Stromal cell of bone marrow (primary cell): ENCODE measurements at regions not wholly inside any gene's neighbourhood (a gene's known extent, or its start where the extent isn't known, plus 50 kb on each side); places are given as distances from the start of the nearest gene placed in this dataset.
"Not testable (repeated sequence)": the region's sequence is repeated elsewhere in the genome, so short reads cannot be mapped to it uniquely, and the experiment has no call there.

Source experiments
- DNase-seq: peaks from one replicate; pipeline ENCODE4 v3.0.0-alpha.2; 2012; ENCODE audit warnings: low read depth

DNA sequence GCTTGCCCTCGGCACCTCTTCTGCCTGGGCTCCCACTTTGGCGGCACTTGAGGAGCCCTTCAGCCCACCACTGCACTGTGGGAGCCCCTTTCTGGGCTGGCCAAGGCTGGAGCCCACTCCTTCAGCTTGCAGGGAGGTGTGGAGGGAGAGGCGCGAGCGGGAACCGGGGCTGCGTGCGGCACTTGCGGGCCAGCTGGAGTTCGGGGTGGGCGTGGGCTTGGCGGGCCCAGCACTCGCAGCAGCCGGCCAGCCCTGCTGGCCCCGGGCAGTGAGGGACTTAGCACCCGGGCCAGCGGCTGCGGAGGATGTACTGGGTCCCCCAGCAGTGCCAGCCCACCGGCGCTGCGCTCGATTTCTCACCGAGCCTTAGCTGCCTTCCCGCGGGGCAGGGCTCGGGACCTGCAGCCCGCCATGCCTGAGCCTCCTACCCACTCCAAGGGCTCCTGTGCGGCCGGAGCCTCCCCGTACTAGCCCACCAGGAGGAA is 699.1 kb downstream of the C12orf50 start:
- DNase-seq, result not testable (repeated sequence)

DNA sequence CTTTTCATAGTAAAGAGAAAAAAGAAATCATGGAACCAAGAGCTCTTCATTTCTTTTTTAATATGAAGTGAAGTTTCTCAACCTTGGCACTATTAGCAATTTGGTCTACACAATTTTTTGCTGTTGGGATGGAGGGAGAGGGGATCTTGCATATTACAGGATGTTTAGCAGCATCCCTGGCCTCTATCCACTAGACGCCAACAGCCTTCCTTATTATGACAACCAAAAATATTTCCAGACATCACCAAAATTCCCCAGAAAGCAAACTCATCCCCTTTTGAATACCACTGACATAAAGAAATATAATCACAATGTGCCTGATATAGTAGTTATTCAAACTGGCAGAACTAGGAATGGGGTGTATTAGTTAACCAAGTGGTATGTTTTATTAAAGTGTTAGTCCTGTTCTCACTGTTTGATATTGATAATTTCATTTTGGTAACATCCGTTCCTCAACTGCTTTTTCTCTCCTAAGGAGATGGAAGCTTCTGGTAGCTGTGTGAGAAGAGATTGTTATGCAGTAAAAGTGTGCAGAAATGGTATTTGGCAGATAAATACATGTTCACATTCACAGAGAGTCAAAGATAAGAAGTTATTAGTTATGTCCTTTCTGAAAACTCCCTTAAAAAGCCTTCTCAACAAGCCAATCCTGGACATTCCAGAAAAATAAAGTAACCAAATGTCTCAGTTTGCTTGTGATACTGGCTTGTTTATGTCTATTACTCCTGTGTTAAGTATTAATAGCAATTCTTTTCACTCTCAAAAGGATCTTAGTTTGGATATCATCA is 699.9 kb downstream of the C12orf50 start:
- DNase-seq, result no peak

DNA sequence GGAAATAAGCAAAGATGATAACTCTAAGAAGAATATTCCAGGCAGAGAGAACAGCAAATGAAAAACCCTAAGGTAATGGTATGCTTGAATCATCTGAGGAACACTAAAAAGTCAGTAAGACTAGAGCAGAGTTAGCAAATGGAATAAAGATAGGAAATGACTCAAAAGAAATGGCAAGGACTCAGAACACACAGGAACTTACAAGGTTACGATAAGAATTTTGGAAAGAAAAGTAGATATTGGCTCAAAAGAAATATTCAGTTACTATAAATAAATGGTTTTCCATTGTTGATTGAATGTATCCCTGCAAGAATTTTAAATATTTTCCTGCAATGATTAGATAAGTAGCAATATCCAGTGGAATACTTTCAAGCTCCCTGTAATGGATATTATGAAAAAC is 705.8 kb downstream of the C12orf50 start:
- DNase-seq, result peak; percentile 59

DNA sequence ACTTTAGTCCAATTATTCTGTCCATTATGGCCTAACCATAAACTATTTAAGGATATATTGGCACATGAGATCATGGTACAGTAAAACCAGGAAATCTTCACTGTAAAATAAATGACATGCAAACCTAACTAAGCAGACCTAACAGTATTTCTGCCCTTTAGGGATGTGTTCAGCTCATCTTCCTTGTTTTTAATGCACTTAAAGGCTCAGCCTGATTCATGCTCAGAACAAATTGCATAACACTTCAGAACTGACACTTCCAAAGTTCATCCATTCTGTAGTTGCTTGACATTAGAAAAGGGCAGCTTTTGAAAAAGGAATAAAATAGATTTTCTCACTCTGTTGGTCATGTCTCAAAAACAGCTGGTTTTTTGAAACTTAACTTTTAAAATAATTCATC is 708.5 kb downstream of the C12orf50 start:
- no peak for DNase-seq

DNA sequence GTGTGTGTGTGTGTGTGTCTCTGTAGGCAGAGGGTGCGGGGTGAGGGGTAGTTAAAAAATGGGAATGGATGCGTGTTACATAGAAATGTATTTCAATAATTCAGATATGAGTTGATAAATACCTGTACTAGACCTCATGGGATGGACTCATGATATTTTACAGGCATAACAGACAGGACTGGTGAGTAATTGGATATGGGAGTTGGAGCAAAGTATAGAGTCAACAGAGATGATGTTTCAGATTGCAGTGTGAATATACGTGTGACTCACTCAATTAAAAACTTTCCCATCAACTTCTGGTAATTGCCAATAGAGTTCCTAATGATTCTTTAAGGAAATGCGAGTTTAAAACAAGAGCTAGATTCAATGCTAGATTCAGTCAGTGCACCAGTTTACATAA is 711.9 kb downstream of the C12orf50 start:
- no peak for DNase-seq

DNA sequence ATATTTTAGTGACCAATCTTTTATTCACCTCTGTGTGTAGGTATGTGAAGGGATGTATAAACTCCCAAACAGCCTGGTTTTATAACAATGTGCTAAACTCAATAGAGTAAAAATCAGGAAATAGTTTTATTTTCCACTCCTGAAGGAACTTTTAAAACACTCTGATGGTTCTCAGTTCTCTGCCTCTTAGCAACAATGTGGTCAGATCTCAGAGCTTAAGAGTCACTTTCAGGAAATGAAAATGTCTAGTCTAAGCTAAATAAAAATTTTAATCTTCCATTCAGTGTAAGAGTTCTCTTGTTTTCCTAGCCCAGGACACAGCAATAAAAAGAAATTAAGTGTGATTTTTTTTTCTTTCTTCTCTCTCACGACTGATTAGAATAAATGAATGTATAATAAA is 718.0 kb downstream of the C12orf50 start:
- DNase-seq, result no peak

DNA sequence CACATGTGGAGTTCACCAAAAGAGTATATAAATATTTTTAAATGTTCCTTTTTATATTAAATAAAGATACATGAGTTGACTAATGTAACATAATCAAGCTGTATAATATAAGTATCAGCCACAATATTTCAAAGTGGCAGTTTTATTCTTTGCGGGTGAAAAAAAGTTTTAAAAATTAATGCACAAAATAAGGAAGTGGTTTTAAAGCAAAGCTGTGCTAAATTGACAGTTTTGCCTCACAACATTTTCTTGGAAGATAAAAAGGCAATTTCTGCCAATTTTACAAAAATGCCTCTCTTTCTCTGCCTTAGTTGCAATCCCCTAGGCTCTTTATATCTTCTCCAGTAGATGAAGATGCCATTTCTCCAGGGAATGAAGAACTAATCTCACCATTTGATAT is 719.1 kb downstream of the C12orf50 start:
- DNase-seq, result no peak

- no peak for DNase-seq
Observed at GRCh38 chr12:87305481-87305880, 723.7 kb downstream of the C12orf50 start.

DNA sequence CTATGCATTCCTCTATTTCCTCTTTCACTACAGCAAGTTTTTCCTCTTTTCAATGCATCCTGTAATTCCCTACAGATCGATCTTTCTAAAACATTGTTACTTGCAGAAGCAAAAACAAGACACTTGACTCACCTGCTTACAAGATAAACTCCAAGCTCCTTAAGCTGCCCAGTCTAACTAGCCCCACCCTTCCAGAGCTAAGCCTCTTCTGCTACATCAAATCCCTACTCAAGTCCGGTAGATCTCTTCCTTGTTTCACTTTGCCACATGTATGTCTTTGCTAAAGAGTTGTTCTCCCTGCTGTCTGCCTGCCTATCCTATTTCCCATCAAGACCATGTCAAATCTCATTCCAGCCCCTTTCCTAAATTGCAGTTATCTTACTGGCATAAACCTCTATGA is 724.8 kb downstream of the C12orf50 start:
- no peak for DNase-seq

GRCh38 chr12:87303396-87304012 is 725.7 kb downstream of the C12orf50 start:
- no peak for DNase-seq

- DNase-seq, result no peak
Observed at GRCh38 chr12:87302126-87302745, 727.0 kb downstream of the C12orf50 start.

- DNase-seq, result no peak
Observed at GRCh38 chr12:87290505-87290904, 738.7 kb downstream of the C12orf50 start.

DNA sequence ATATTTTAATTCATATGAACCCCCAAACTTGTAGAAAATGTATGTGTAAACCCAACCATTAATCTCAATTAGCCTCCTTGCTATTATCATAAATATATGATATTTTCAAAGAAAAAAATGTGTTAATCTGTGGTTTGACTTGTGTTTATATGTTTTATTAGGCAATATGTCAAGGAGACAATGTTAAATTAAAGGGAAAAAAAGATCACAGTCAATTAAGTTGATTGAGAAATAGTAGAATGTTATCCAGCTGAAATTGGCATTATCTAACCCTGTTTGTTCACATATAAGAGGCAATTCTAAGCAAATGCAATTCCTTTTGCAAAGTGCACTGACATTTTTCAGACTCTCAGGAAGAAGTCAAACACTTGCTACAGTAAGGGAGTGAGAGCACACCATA is 745.3 kb downstream of the C12orf50 start:
- DNase-seq, result no peak

- DNase-seq, result no peak
Observed at GRCh38 chr12:87283111-87283510, 746.1 kb downstream of the C12orf50 start.

GRCh38 chr12:87280893-87281292 is 748.3 kb downstream of the C12orf50 start:
- DNase-seq, result no peak

DNA sequence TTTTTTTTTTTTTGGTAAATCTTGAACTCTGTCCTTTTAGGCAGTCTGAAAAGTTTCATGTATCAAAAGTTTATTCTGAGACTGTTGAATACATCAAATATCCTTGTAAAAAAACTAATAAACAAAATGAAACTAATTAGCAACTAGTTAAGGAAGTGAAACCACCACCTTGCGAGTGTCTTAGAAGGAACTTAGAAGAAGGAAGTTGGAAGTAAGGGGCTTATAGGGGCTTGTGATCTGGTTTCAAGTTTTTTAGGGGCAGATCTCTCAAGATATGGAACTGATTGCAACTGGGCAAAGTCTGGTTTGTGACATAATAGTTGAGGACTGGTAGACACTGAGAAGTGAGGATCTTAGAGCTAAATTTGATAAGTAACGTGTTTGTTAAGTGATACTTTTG is 748.8 kb downstream of the C12orf50 start:
- no peak for DNase-seq

DNA sequence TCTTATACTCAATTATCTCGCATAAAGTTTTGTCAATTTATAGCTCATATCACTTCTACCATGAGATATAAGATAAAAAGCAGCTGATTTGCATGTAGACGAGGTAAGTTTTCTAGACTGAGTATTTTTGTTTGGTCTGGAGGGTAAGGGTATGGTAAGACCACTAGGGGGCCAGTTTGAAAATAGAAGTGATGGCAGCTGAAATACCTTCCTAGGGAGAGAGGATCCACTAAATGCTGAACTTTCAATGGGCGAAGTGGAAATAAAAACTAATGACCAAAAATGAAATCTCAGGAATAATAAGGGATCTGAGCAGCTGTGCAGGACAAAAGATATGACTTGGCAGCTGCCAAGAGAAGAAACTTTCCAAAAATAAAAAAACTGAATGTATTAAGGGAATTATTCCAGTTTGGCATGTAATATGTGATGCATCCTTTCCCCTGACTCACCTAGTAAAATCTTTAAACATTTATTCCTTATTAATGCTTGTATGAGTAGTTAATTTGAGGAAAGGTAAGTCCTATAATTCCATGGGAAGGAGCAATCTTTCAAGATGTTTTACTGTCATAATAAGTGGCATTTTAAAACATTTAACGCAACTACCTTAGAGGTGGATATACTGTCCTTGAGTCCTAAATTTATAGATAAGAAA is 754.5 kb downstream of the C12orf50 start:
- no peak for DNase-seq

GRCh38 chr12:87272851-87273250 is 756.4 kb downstream of the C12orf50 start:
- DNase-seq, result peak; percentile 28

DNA sequence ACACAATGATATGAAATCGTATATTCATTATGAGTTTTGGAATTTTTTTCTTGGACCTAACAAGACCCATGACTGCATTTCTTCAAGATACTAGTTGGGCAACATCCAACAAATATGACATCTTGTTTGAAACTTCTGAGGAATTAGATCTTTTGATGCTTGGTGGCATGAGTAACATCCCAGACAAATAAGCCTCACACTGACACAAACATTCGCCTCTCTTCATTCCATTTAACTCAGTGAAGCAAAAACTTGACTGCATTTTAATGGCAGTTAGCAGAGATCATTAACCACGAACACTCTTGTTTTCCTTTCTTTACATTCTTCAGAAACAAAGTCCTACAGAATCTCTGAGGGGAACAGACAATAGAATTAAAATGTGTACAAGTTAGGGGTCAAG is 758.3 kb downstream of the C12orf50 start:
- peak; percentile 27 for DNase-seq

- no peak for DNase-seq
Observed at GRCh38 chr12:87266305-87266704, 762.9 kb downstream of the C12orf50 start.

DNA sequence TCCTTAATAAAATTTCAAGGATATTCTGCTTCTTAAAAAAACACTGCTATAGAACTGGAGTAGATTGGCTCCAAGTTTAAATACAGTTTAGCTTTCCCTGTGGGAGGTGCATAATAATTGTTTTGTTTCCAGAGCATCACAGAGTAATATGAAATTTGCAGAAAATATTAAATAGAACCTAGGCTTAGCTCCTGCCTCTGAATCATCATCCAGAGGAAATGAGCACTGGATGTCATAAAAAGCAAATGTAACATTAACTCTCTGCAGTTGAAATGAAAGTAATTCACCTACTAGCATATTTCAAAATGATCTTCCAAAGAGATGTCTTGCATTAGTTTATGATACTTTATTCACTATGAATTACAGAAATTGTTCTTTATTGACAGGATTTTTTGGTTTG is 769.8 kb downstream of the C12orf50 start:
- peak; percentile 34 for DNase-seq

DNA sequence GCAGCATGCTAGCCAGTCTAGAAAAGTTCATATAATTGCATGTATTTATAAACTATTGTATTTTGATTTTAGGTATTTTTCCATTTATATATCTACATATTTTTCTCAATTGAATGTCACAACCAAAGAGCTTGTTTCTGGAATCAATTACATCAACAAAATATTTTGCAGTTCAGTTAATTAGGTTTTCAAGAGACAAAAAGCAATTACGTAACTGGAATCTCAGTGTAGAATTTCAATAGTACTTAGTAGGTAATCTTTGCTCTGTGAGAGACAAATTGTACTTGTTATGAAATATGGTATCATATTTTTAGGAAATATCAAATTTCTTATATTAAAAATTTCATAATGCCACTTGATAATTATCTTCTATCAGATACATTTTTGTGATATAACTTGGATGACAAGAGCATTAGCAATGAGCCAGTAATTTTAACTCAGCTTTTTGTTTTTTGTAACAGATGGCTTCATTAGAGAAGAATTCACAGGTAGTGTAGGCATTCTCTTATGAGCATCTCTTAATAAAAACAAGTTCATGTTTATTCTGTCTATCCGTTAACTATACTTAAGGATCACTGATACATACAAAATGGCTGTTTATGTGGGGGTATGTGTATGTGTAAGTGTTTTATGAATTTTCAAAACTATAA is 774.7 kb downstream of the C12orf50 start:
- no peak for DNase-seq
